H9 (cell line): ENCODE measurements at regions not wholly inside any gene's neighbourhood (a gene's known extent, or its start where the extent isn't known, plus 50 kb on each side); places are given as distances from the start of the nearest gene placed in this dataset.

Experiments used
- DNase-seq: peaks from one replicate; pipeline ENCODE4 v3.0.0-alpha.2; 2017
- H2AFZ ChIP-seq: one replicate; pipeline ENCODE4 v1.6.1; 2013; ENCODE audit warnings: mild to moderate bottlenecking, low read length, control low read depth, moderate library complexity
- H2AK5ac ChIP-seq: 2 replicates; pipeline ENCODE4 v1.6.1; 2013; ENCODE audit warnings: low read length, control low read depth, mixed read lengths; ENCODE audit not compliant: insufficient read length
- H2BK120ac ChIP-seq: one replicate; pipeline ENCODE4 v1.6.1; 2013; ENCODE audit warnings: low read depth, mild to moderate bottlenecking, low read length, control low read depth, inconsistent platforms; ENCODE audit not compliant: poor library complexity, severe bottlenecking
- H2BK12ac ChIP-seq: 2 replicates; pipeline ENCODE4 v1.6.1; 2013; ENCODE audit warnings: low read length, control low read depth, mixed read lengths, low read depth; ENCODE audit not compliant: insufficient read length
- H2BK15ac ChIP-seq: 2 replicates; pipeline ENCODE4 v1.6.1; 2013; ENCODE audit warnings: low read depth, low read length, control low read depth
- H2BK20ac ChIP-seq: one replicate; pipeline ENCODE4 v1.6.1; 2013; ENCODE audit warnings: low read depth, mild to moderate bottlenecking, low read length, control low read depth, inconsistent platforms; ENCODE audit not compliant: poor library complexity, severe bottlenecking
- H2BK5ac ChIP-seq: 2 replicates; pipeline ENCODE4 v1.6.1; 2013; ENCODE audit warnings: low read length, control low read depth, mixed read lengths; ENCODE audit not compliant: insufficient read length
- H3K14ac ChIP-seq: 2 replicates; pipeline ENCODE4 v1.6.1; 2013; ENCODE audit warnings: low read length, control low read depth; ENCODE audit not compliant: insufficient read depth
- H3K18ac ChIP-seq: 2 replicates; pipeline ENCODE4 v1.6.1; 2013; ENCODE audit warnings: low read depth, mild to moderate bottlenecking, mixed read lengths, low read length, control low read depth; ENCODE audit not compliant: insufficient read length
- H3K23ac ChIP-seq: 2 replicates; pipeline ENCODE4 v1.6.1; 2013; ENCODE audit warnings: low read length, control low read depth, mixed read lengths, low read depth; ENCODE audit not compliant: insufficient read length
- H3K23me2 ChIP-seq: 2 replicates; pipeline ENCODE4 v1.6.1; 2013; ENCODE audit warnings: low read depth, mild to moderate bottlenecking, mixed read lengths, low read length, control low read depth; ENCODE audit not compliant: insufficient read length, poor library complexity, severe bottlenecking
- H3K27ac ChIP-seq: 2 replicates; pipeline ENCODE4 v1.5.1; 2013; ENCODE audit warnings: low read length, control low read depth, mixed read lengths, low read depth; ENCODE audit not compliant: insufficient read length
- H3K27me3 ChIP-seq: 2 replicates; pipeline ENCODE4 v1.6.1; 2013; ENCODE audit warnings: low read length, control low read depth, inconsistent platforms; ENCODE audit not compliant: insufficient read depth
- H3K4ac ChIP-seq: 2 replicates; pipeline ENCODE4 v1.6.1; 2013; ENCODE audit warnings: low read depth, mild to moderate bottlenecking, control low read depth, inconsistent platforms, low read length, moderate library complexity
- H3K4me1 ChIP-seq: 2 replicates; pipeline ENCODE4 v1.6.1; 2013; ENCODE audit warnings: low read length, control low read depth, inconsistent platforms; ENCODE audit not compliant: insufficient read depth
- H3K4me2 ChIP-seq: 2 replicates; pipeline ENCODE4 v1.6.1; 2013; ENCODE audit warnings: low read length, control low read depth, mixed read lengths; ENCODE audit not compliant: insufficient read length, insufficient read depth
- H3K56ac ChIP-seq: 2 replicates; pipeline ENCODE4 v1.6.1; 2013; ENCODE audit warnings: low read depth, mild to moderate bottlenecking, mixed read lengths, low read length, control low read depth; ENCODE audit not compliant: insufficient read length
- H3K79me1 ChIP-seq: 2 replicates; pipeline ENCODE4 v1.6.1; 2013; ENCODE audit warnings: low read depth, mild to moderate bottlenecking, moderate library complexity, low read length, control low read depth, inconsistent platforms; ENCODE audit not compliant: insufficient read depth, poor library complexity, severe bottlenecking
- H3K79me2 ChIP-seq: 2 replicates; pipeline ENCODE4 v1.6.1; 2013; ENCODE audit warnings: low read length, control low read depth, inconsistent platforms; ENCODE audit not compliant: insufficient read depth
- H3K9ac ChIP-seq: 2 replicates; pipeline ENCODE4 v1.6.1; 2013; ENCODE audit warnings: low read length, control low read depth, mixed read lengths; ENCODE audit not compliant: insufficient read length; ENCODE audit errors: extremely low read depth
- H3K9me3 ChIP-seq: one replicate; pipeline ENCODE4 v1.6.1; 2013; ENCODE audit warnings: low read depth, low read length, inconsistent platforms; ENCODE audit not compliant: control insufficient read depth
- H3T11ph ChIP-seq: one replicate; pipeline ENCODE4 v1.6.1; 2013; ENCODE audit warnings: mild to moderate bottlenecking, low read length, control low read depth, inconsistent platforms
- H4K20me1 ChIP-seq: one replicate; pipeline ENCODE4 v1.6.1; 2013; ENCODE audit not compliant: control insufficient read depth, insufficient read length, insufficient read depth
- H4K5ac ChIP-seq: 2 replicates; pipeline ENCODE4 v1.6.1; 2013; ENCODE audit warnings: low read depth, mild to moderate bottlenecking, mixed read lengths, low read length, control low read depth; ENCODE audit not compliant: insufficient read length
- H4K8ac ChIP-seq: replicated peaks from 2 replicates; pipeline ENCODE4 v1.6.1; 2013; ENCODE audit warnings: low read length, control low read depth, mixed read lengths, low read depth; ENCODE audit not compliant: insufficient read length
- H4K91ac ChIP-seq: 2 replicates; pipeline ENCODE4 v1.6.1; 2013; ENCODE audit warnings: low read depth, mild to moderate bottlenecking, moderate library complexity, mixed read lengths, low read length, control low read depth; ENCODE audit not compliant: insufficient read length
- H3K27ac Mint-ChIP-seq, 3 experiments: 2 replicates in 2 of 3; 3 replicates in 1 of 3; pipeline ENCODE4 v1.8.0; 2020 to 2021; ENCODE audit warnings: mixed read lengths in 3 of 3, mild to moderate bottlenecking in 1 of 3, moderate library complexity in 1 of 3
- H3K27me3 Mint-ChIP-seq: 2 replicates; pipeline ENCODE4 v1.8.0; 2021; ENCODE audit warnings: low read depth, mild to moderate bottlenecking, moderate library complexity, mixed read lengths
- H3K36me3 Mint-ChIP-seq, 3 experiments: 2 replicates in 2 of 3; 3 replicates in 1 of 3; pipeline ENCODE4 v1.8.0; 2020 to 2021; ENCODE audit warnings: low read depth in 3 of 3, mixed read lengths in 3 of 3; ENCODE audit not compliant: insufficient read depth in 1 of 3
- H3K4me1 Mint-ChIP-seq, 2 experiments: 2 replicates each; pipeline ENCODE4 v1.8.0; 2020; ENCODE audit warnings: mixed read lengths in 2 of 2
- H3K4me3 Mint-ChIP-seq, 2 experiments: 2 replicates in 1 of 2; 3 replicates in 1 of 2; pipeline ENCODE4 v1.8.0; 2020 to 2021; ENCODE audit warnings: mild to moderate bottlenecking in 2 of 2, mixed read lengths in 2 of 2, moderate library complexity in 1 of 2
- H3K9me3 Mint-ChIP-seq, 2 experiments: 2 replicates in 1 of 2; 3 replicates in 1 of 2; pipeline ENCODE4 v1.8.0; 2020; ENCODE audit warnings: mild to moderate bottlenecking in 2 of 2, mixed read lengths in 2 of 2, moderate library complexity in 1 of 2
- CTCF ChIP-seq: fragments of 200-600 bp; sonication (generic); conservative IDR thresholded peaks from 3 replicates; pipeline ENCODE4 v1.8.0; 2021; ENCODE audit warnings: antibody characterized with exemption, mild to moderate bottlenecking
- WGBS: extraction: QIAGEN DNeasy Blood & Tissue Kit; methylation state at CpG from one replicate; pipeline ENCODE4 v1.1.7; 2013; ENCODE audit warnings: missing lambda C conversion rate, low lambda C conversion rate, mixed read lengths; ENCODE audit not compliant: insufficient read length; ENCODE audit errors: extremely low coverage; 5-methylcytosine and 5-hydroxymethylcytosine counted together

- WGBS = no CpG with 5 or more reads among the region's 2 CpGs
- Histone ChIP-seq H3K23ac (no peak overlapping the region), H3K79me2 (no peaks in the 10 kb centered on the region), H4K91ac (no peak overlapping the region), H3K4me1 (no peaks in the 10 kb centered on the region), H2BK120ac (no peak overlapping the region), H2BK20ac (no peak overlapping the region), H3K14ac (no peak overlapping the region), H3K56ac (no peak overlapping the region), H3T11ph (no peak overlapping the region), H2BK12ac (no peak overlapping the region), H3K4me2 (no peak overlapping the region), H3K18ac (no peak overlapping the region), H3K79me1 (no peaks in the 10 kb centered on the region), H2BK15ac (no peak overlapping the region), H4K8ac (no peak overlapping the region), H2AK5ac (no peak overlapping the region), H4K20me1 (no peaks in the 10 kb centered on the region), H4K5ac (no peak overlapping the region), H3K23me2 (no peaks in the 10 kb centered on the region), H2BK5ac (no peak overlapping the region), H3K9ac (no peak overlapping the region), H3K4ac (no peak overlapping the region), H2AFZ (no peak overlapping the region), H3K9me3 (no peaks in the 10 kb centered on the region), H3K27me3 (no peaks in the 10 kb centered on the region), H3K27ac (no peak overlapping the region)
- Mint-ChIP-seq H3K36me3 (no peaks in the 10 kb centered on the region), H3K9me3 (no peaks in the 10 kb centered on the region; a peak in 1 of 5 replicates), H3K27ac (no peak overlapping the region), H3K4me3 (no peak overlapping the region), H3K27me3 (no peaks in the 10 kb centered on the region; the same call in 1 of the 2 replicates), H3K4me1 (no peaks in the 10 kb centered on the region)
- no peak for DNase-seq
- no peak for TF ChIP-seq CTCF
Measured at GRCh38 chr10:83834096-83834495, 305.2 kb upstream of the GHITM start.
